H1 (cell line): ENCODE measurements at regions not wholly inside any gene's neighbourhood (a gene's known extent, or its start where the extent isn't known, plus 50 kb on each side); places are given as distances from the start of the nearest gene placed in this dataset.

Source experiments
- CTCF ChIA-PET: fragments of 300-600 bp; sonication (Branson Sonifier 250); formaldehyde crosslinking; loops from one replicate; lab custom pipeline; 2021; ENCODE audit not compliant: partially characterized antibody; lab: Charles Lee
- POLR2A ChIA-PET: fragments of 300-600 bp; sonication (Branson Sonifier 250); formaldehyde crosslinking; loops from one replicate; lab custom pipeline; 2021; ENCODE audit warnings: inconsistent platforms; ENCODE audit not compliant: partially characterized antibody; lab: Charles Lee
- DNase-seq, 2 experiments: peaks; one replicate each; pipeline versions ENCODE4 v3.0.0 to v3.0.0-alpha.2; 2010 to 2022; ENCODE audit warnings: low spot score in 2 of 2, low read depth in 1 of 2, mixed read lengths in 1 of 2
- FAIRE-seq: peaks from 2 replicates; lab custom pipeline; 2011; peaks lifted over from hg19 to GRCh38; lab: Jason Lieb, UNC
- H2AFZ ChIP-seq: 2 replicates; pipeline ENCODE4 v1.8.1; 2012; ENCODE audit warnings: low read length, inconsistent platforms
- H2AK5ac ChIP-seq: 2 replicates; pipeline ENCODE4 v1.6.1; 2013; ENCODE audit warnings: low read depth, low read length
- H2BK120ac ChIP-seq: replicated peaks from 2 replicates; pipeline ENCODE3; 2013; ENCODE audit warnings: low read depth, low read length, inconsistent platforms
- H2BK12ac ChIP-seq: 2 replicates; pipeline ENCODE4 v1.6.1; 2013; ENCODE audit warnings: low read depth, low read length
- H2BK15ac ChIP-seq: 2 replicates; pipeline ENCODE4 v1.6.1; 2013; ENCODE audit warnings: low read length
- H2BK20ac ChIP-seq: 2 replicates; pipeline ENCODE4 v1.6.1; 2013; ENCODE audit warnings: low read length
- H2BK5ac ChIP-seq: 2 replicates; pipeline ENCODE4 v1.6.1; 2013; ENCODE audit warnings: low read depth, low read length
- H3K14ac ChIP-seq: 2 replicates; pipeline ENCODE4 v1.6.1; 2013; ENCODE audit warnings: inconsistent platforms; ENCODE audit not compliant: insufficient read length
- H3K18ac ChIP-seq: 2 replicates; pipeline ENCODE4 v1.6.1; 2013; ENCODE audit warnings: low read length; ENCODE audit errors: extremely low read depth
- H3K23ac ChIP-seq: 2 replicates; pipeline ENCODE4 v1.6.1; 2013; ENCODE audit warnings: inconsistent platforms; ENCODE audit not compliant: insufficient read length
- H3K23me2 ChIP-seq: 2 replicates; pipeline ENCODE4 v1.6.1; 2013; ENCODE audit warnings: low read depth, low read length
- H3K27ac ChIP-seq: 2 replicates; pipeline ENCODE4 v1.6.1; 2011; ENCODE audit warnings: low read depth, low read length, inconsistent platforms
- H3K27me3 ChIP-seq, 4 experiments: replicated peaks in 1 of 4; 1 replicate in 1 of 4; 2 replicates in 3 of 4; pipeline versions ENCODE4 v1.6.1 to v1.8.1; 2011 to 2013; ENCODE audit warnings: low read length in 3 of 4, mild to moderate bottlenecking in 3 of 4, inconsistent platforms in 2 of 4, mixed read lengths in 2 of 4, moderate library complexity in 1 of 4; ENCODE audit not compliant: control insufficient read depth in 3 of 4, insufficient read depth in 3 of 4; ENCODE audit errors: extremely low read depth in 1 of 4
- H3K36me3 ChIP-seq, 4 experiments: 2 replicates each; pipeline versions ENCODE4 v1.6.1 to v1.8.1; 2011 to 2013; ENCODE audit warnings: mild to moderate bottlenecking in 4 of 4, low read length in 3 of 4, moderate library complexity in 2 of 4, control low read depth in 1 of 4, inconsistent platforms in 1 of 4; ENCODE audit not compliant: insufficient read depth in 4 of 4, control insufficient read depth in 2 of 4
- H3K4ac ChIP-seq: replicated peaks from 2 replicates; pipeline ENCODE3; 2013; ENCODE audit warnings: low read length, low read depth, mixed read lengths, inconsistent platforms; ENCODE audit not compliant: insufficient read length
- H3K4me1 ChIP-seq, 4 experiments: replicated peaks in 1 of 4; 1 replicate in 1 of 4; 2 replicates in 3 of 4; pipeline versions ENCODE4 v1.6.1 to v1.8.1; 2011 to 2013; ENCODE audit warnings: low read length in 3 of 4, inconsistent platforms in 2 of 4, mixed read lengths in 1 of 4; ENCODE audit not compliant: insufficient read depth in 4 of 4, control insufficient read depth in 3 of 4
- H3K4me2 ChIP-seq, 2 experiments: 2 replicates each; pipeline versions ENCODE4 v1.6.1 to v1.8.1; 2011 to 2013; ENCODE audit warnings: low read depth in 2 of 2, low read length in 2 of 2, control low read depth in 1 of 2, inconsistent platforms in 1 of 2, mild to moderate bottlenecking in 1 of 2; ENCODE audit not compliant: insufficient read depth in 1 of 2
- H3K4me3 ChIP-seq, 4 experiments: fragments of 200-600, 300-600 bp in 1 of 4; sonication (generic), shearing (Covaris generic), sonication (Bioruptor Twin) in 1 of 4; 2 replicates each; pipeline versions ENCODE4 v1.5.1 to v1.8.1; 2011 to 2016; ENCODE audit warnings: low read length in 4 of 4, low read depth in 3 of 4, control low read depth in 2 of 4, inconsistent platforms in 2 of 4, mild to moderate bottlenecking in 2 of 4, mixed read lengths in 1 of 4, moderate library complexity in 1 of 4; ENCODE audit not compliant: insufficient read depth in 2 of 4; ENCODE audit errors: extremely low read depth in 1 of 4
- H3K56ac ChIP-seq: replicated peaks from 2 replicates; pipeline ENCODE3; 2013; ENCODE audit warnings: low read depth, mild to moderate bottlenecking, mixed read lengths, low read length, inconsistent platforms; ENCODE audit not compliant: insufficient read length
- H3K79me1 ChIP-seq: 2 replicates; pipeline ENCODE4 v1.6.1; 2013; ENCODE audit warnings: low read depth, low read length, control low read depth
- H3K79me2 ChIP-seq, 2 experiments: 2 replicates each; pipeline versions ENCODE4 v1.6.1 to v1.8.1; 2012 to 2013; ENCODE audit warnings: low read length in 2 of 2, mild to moderate bottlenecking in 2 of 2, inconsistent platforms in 1 of 2; ENCODE audit not compliant: insufficient read depth in 2 of 2, control insufficient read depth in 1 of 2
- H3K9ac ChIP-seq, 4 experiments: replicated peaks in 1 of 4; 1 replicate in 1 of 4; 2 replicates in 3 of 4; pipeline versions ENCODE4 v1.6.1 to v1.8.1; 2011 to 2013; ENCODE audit warnings: low read depth in 3 of 4, low read length in 3 of 4, control low read depth in 2 of 4, mild to moderate bottlenecking in 2 of 4, moderate library complexity in 2 of 4, inconsistent platforms in 1 of 4; ENCODE audit errors: extremely low read depth in 1 of 4
- H3K9me3 ChIP-seq, 2 experiments: 2 replicates each; pipeline versions ENCODE4 v1.6.1 to v1.8.1; 2012 to 2013; ENCODE audit warnings: mild to moderate bottlenecking in 2 of 2, moderate library complexity in 2 of 2, control low read depth in 1 of 2, inconsistent platforms in 1 of 2, low read depth in 1 of 2, low read length in 1 of 2, mixed read lengths in 1 of 2; ENCODE audit not compliant: insufficient read depth in 2 of 2
- H4K20me1 ChIP-seq, 2 experiments: replicated peaks in 1 of 2; 2 replicates each; pipeline versions ENCODE3 to v1.8.1; 2011 to 2013; ENCODE audit warnings: inconsistent platforms in 2 of 2, low read length in 2 of 2, mild to moderate bottlenecking in 1 of 2; ENCODE audit not compliant: insufficient read depth in 2 of 2, control insufficient read depth in 1 of 2
- H4K5ac ChIP-seq: 2 replicates; pipeline ENCODE4 v1.6.1; 2013; ENCODE audit warnings: low read length, low read depth, mixed read lengths, inconsistent platforms; ENCODE audit not compliant: insufficient read length
- H4K8ac ChIP-seq: 2 replicates; pipeline ENCODE4 v1.8.0; 2013; ENCODE audit warnings: mild to moderate bottlenecking, moderate library complexity, low read length, inconsistent platforms; ENCODE audit not compliant: insufficient read depth; ENCODE audit errors: extremely low read depth
- H4K91ac ChIP-seq: replicated peaks from 2 replicates; pipeline ENCODE3; 2013; ENCODE audit warnings: low read length, mixed read lengths, inconsistent platforms; ENCODE audit not compliant: insufficient read length
- CTCF ChIP-seq, 3 experiments: IDR thresholded peaks; 1 replicate in 2 of 3; 2 replicates in 1 of 3; pipeline versions ENCODE4 v1.5.1 to v1.6.1; 2011; ENCODE audit warnings: low read length in 3 of 3, mild to moderate bottlenecking in 3 of 3, inconsistent platforms in 2 of 3, low read depth in 1 of 3, moderate library complexity in 1 of 3; ENCODE audit not compliant: insufficient read depth in 1 of 3; ENCODE audit errors: control extremely low read depth in 1 of 3
- FOSL1 ChIP-seq: IDR thresholded peaks from 2 replicates; pipeline ENCODE4 v1.6.1; 2011; ENCODE audit warnings: mild to moderate bottlenecking, low read depth, low read length, moderate library complexity; ENCODE audit not compliant: insufficient read depth
- RAD21 ChIP-seq, 2 experiments: IDR thresholded peaks in 1 of 2; conservative IDR thresholded peaks in 1 of 2; 2 replicates each; pipeline ENCODE4 v1.6.1; 2011; ENCODE audit warnings: low read depth in 2 of 2, low read length in 2 of 2, improper control_type of control experiment in 1 of 2, inconsistent platforms in 1 of 2, mild to moderate bottlenecking in 1 of 2, moderate library complexity in 1 of 2
- WGBS, 2 experiments: shearing (Covaris generic) in 1 of 2; methylation state at CpG; one replicate each; pipeline versions ENCODE4 v1.1.6 to v1.1.7; 2013 to 2015; ENCODE audit warnings: low lambda C conversion rate in 2 of 2, mixed read lengths in 2 of 2, inconsistent platforms in 1 of 2, low coverage in 1 of 2, missing lambda C conversion rate in 1 of 2; ENCODE audit not compliant: insufficient replicate concordance in 2 of 2, insufficient coverage in 1 of 2, insufficient read length in 1 of 2; ENCODE audit errors: extremely low coverage in 1 of 2, missing lambda C conversion rate in 1 of 2; 5-methylcytosine and 5-hydroxymethylcytosine counted together

GRCh38 chr2:191521608-191522208 lies 156.2 kb upstream of the NABP1 start:
- CTCF ChIA-PET = interaction anchor here (0.6 to 3.3 kb wide), 25 partner anchors 9 to 471 kb away, joined by 3 to 23 read pairs (median 5); no protein-coding TSS in a partner anchor
- Histone ChIP-seq H2BK12ac (no peak overlapping the region), H3K79me2 (no peaks in the 10 kb centered on the region), H4K20me1 (no peaks in the 10 kb centered on the region), H2AFZ (no peak overlapping the region), H3K14ac (no peak overlapping the region), H2AK5ac (no peak overlapping the region), H3K79me1 (no peaks in the 10 kb centered on the region), H4K8ac (no peak overlapping the region), H4K5ac (no peak overlapping the region), H3K18ac (no peak overlapping the region), H3K4me1 (no peaks in the 10 kb centered on the region), H2BK120ac (no peak overlapping the region), H3K23me2 (no peaks in the 10 kb centered on the region; the same call in 1 of the 2 replicates), H3K4ac (no peak overlapping the region), H2BK20ac (no peak overlapping the region), H3K56ac (no peak overlapping the region), H3K36me3 (no peaks in the 10 kb centered on the region)
- FAIRE-seq (no peak), DNase-seq (no peak)
- POLR2A ChIA-PET = interaction anchor here (1.1 kb wide), 1 partner anchor 290 kb away, joined by 3 read pairs; no protein-coding TSS in a partner anchor
- peak in 1 of 3 experiments; percentile 43; a peak in 2 of 4 replicates for TF ChIP-seq CTCF (IDR thresholded peaks at IDR 0.05; ENCODE audit: control extremely low read depth in 1 of 3, insufficient read depth in 1 of 3, low read depth in 1 of 3, low read length in 3 of 3)
- TF ChIP-seq RAD21 (IDR thresholded peaks at IDR 0.05 in 1 of 2, conservative IDR thresholded peaks at IDR 0.05 in 1 of 2; ENCODE audit: low read depth in 2 of 2, low read length in 2 of 2) = peak in 1 of 2 experiments; percentile 68
- TF ChIP-seq FOSL1 = no peak
- TF ChIP-seq, all 59 proteins: peak for 2
- H3K23ac ChIP-seq = no peak overlapping the region
- no peak overlapping the region for H3K4me3 ChIP-seq
- WGBS, 2 experiments = 86% methylated on average over 1 of the region's 1 CpG; no CpG with 5 or more reads in 1 of the 2 experiments
- H3K27me3 ChIP-seq = no peaks in the 10 kb centered on the region
- no peaks in the 10 kb centered on the region for H3K9me3 ChIP-seq
- no peak overlapping the region for H2BK5ac ChIP-seq
- no peak overlapping the region for H3K27ac ChIP-seq
- no peak overlapping the region for H2BK15ac ChIP-seq
- no peak overlapping the region for H4K91ac ChIP-seq
- H3K4me2 ChIP-seq = no peak overlapping the region
- no peak overlapping the region for H3K9ac ChIP-seq
